ENCODE measurements at regions not wholly inside any gene's neighbourhood (a gene's known extent, or its start where the extent isn't known, plus 50 kb on each side); places are given as distances from the start of the nearest gene placed in this dataset.

DNA sequence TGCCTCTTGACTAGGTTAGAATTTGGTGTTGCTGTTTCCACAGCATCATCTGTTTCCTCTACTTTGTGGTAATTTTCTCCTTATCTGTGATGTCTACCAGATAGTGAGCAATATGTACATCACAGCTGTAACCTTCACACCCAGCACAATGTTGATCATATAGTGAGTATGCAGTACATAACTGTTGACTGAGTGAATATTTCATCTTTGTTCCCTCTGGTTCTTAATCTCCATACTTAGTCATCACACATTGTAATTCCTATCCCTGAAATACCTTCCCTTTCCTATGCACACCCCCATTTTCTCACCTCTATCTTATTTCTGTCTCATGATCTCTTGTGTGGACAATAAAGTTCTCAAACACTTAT lies 115.9 kb downstream of the KIF4B start:
- Histone ChIP-seq H3K4me3 (ENCODE audit: low read depth, low read length) (no peak overlapping the region), H3K36me3 (ENCODE audit: control insufficient read depth, insufficient read depth, low read length) (no peaks in the 10 kb centered on the region), H3K27me3 (ENCODE audit: control insufficient read depth, insufficient read depth, low read length) (no peaks in the 10 kb centered on the region)
- DNase-seq (ENCODE audit: low read depth) = peak; percentile 75
- TF ChIP-seq, protein P1, sequence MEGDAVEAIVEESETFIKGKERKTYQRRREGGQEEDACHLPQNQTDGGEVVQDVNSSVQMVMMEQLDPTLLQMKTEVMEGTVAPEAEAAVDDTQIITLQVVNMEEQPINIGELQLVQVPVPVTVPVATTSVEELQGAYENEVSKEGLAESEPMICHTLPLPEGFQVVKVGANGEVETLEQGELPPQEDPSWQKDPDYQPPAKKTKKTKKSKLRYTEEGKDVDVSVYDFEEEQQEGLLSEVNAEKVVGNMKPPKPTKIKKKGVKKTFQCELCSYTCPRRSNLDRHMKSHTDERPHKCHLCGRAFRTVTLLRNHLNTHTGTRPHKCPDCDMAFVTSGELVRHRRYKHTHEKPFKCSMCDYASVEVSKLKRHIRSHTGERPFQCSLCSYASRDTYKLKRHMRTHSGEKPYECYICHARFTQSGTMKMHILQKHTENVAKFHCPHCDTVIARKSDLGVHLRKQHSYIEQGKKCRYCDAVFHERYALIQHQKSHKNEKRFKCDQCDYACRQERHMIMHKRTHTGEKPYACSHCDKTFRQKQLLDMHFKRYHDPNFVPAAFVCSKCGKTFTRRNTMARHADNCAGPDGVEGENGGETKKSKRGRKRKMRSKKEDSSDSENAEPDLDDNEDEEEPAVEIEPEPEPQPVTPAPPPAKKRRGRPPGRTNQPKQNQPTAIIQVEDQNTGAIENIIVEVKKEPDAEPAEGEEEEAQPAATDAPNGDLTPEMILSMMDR (IDR thresholded peaks at IDR 0.05; ENCODE audit: insufficient read depth, low read length, severe bottlenecking) = no peak
- no peak for FAIRE-seq

DNA sequence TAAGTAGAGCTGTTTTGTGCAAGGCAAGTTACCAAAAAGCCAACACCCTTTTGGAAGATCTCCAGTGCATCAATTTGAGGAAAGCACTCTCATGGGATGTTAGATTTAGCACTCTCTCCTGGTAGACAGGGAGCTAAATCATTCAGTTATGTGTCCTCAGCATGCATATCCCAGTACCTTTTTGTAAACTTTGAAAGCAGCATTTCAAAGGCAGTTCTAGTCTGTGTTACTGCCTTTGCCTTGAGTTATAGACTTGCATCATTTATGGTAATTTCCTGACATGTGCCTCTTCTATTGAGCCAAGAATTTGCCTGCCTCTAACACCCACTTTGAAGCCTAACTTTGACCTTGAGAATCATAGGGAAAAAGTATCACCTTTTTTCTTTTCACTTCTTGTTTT lies 120.6 kb downstream of the KIF4B start:
- Histone ChIP-seq H3K27me3 (ENCODE audit: control insufficient read depth, insufficient read depth, low read length) (no peaks in the 10 kb centered on the region), H3K36me3 (ENCODE audit: control insufficient read depth, insufficient read depth, low read length) (no peaks in the 10 kb centered on the region), H3K4me3 (ENCODE audit: low read depth, low read length) (no peak overlapping the region)
- no peak for DNase-seq (ENCODE audit: low read depth)
- peak; percentile 47 for FAIRE-seq
- TF ChIP-seq, protein P1 (IDR thresholded peaks at IDR 0.05; ENCODE audit: insufficient read depth, low read length, severe bottlenecking) = no peak

DNA sequence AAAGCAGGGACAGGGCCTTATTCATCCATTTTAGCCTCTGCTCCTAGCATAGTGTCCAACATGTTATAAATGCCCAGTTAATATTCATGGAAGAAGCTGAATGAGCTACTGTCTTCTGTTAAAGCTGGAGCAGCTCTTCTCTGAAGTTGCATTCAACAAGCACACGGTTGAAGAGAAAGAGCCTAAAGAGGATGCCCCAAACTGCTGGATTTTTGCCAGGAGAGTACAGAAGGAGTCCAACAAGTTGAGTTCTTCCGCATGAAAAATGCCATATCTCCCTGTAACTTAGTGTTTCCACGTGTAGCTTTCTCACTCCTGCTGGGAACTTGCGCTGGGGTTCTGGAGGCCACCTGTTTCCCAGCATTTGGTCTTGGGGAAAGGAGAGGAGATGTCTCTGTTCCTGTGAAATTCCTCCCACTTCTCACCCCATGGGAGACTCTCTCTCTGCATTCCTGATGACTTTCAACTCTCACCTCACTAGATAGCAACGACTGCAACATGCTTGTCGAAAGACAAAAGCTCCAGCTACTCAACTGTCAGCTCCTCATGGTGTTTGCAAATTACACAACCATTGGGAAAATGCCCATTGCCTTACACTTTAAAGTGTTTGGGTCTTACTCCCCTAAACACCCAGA lies 122.8 kb downstream of the KIF4B start:
- TF ChIP-seq, protein P1 (IDR thresholded peaks at IDR 0.05; ENCODE audit: insufficient read depth, low read length, severe bottlenecking) = no peak
- Histone ChIP-seq H3K36me3 (ENCODE audit: control insufficient read depth, insufficient read depth, low read length) (no peaks in the 10 kb centered on the region), H3K4me3 (ENCODE audit: low read depth, low read length) (no peak overlapping the region), H3K27me3 (ENCODE audit: control insufficient read depth, insufficient read depth, low read length) (no peaks in the 10 kb centered on the region)
- DNase-seq (ENCODE audit: low read depth) (no peak), FAIRE-seq (peak; percentile 52)

DNA sequence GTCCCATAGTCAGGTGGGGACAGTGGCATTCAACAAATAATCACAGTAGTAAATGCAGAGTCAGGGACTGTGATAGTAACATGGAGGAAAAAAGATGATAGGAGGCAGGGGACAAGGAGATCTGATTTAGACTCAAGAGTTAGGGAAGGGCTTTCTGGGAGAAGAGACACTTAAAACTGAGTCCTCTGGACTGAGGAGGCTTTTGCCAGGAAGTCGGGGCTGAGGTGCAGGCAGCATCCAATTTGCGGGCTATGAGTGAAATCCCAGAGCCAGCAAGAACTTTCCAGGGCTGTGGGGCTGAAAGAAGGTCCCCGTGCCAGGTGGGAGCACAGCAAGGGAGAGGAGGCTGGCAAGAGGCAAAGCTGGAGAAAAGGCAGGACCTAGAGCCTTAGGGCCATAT lies 124.1 kb downstream of the KIF4B start:
- no peak for FAIRE-seq

DNA sequence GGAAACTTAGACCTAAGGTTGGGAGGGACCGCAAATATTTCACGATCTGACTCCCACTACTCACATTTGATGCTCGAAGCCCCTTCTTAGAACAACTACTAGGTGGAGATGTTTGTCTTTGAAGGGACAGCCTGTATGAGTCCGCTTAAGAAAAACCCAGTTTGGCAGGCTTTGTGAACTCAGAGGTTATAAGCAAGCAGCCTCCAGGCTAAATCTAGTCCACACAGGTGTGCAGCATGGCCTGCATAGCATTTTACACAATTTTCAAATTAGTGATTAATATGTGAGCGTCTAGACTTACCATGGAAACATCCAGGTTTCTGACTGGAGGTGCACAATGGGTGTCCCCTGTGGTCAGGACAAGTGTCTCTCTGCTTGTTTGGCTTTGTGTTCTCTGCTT lies 127.1 kb downstream of the KIF4B start:
- no peak overlapping the region for H3K4me3 ChIP-seq (ENCODE audit: low read depth, low read length)
- DNase-seq (ENCODE audit: low read depth) (no peak), FAIRE-seq (no peak)
- TF ChIP-seq, protein P1 (IDR thresholded peaks at IDR 0.05; ENCODE audit: insufficient read depth, low read length, severe bottlenecking) = no peak
- no peaks in the 10 kb centered on the region for H3K27me3 ChIP-seq (ENCODE audit: control insufficient read depth, insufficient read depth, low read length)
- no peaks in the 10 kb centered on the region for H3K36me3 ChIP-seq (ENCODE audit: control insufficient read depth, insufficient read depth, low read length)

More for the DNA sequence above, 124.1 kb downstream of the KIF4B start:
- no peaks in the 10 kb centered on the region for H3K27me3 ChIP-seq (ENCODE audit: control insufficient read depth, insufficient read depth, low read length)
- TF ChIP-seq, protein P1 (IDR thresholded peaks at IDR 0.05; ENCODE audit: insufficient read depth, low read length, severe bottlenecking) = no peak
- H3K36me3 ChIP-seq (ENCODE audit: control insufficient read depth, insufficient read depth, low read length) = no peaks in the 10 kb centered on the region
- DNase-seq (ENCODE audit: low read depth) = no peak
- no peak overlapping the region for H3K4me3 ChIP-seq (ENCODE audit: low read depth, low read length)

DNA sequence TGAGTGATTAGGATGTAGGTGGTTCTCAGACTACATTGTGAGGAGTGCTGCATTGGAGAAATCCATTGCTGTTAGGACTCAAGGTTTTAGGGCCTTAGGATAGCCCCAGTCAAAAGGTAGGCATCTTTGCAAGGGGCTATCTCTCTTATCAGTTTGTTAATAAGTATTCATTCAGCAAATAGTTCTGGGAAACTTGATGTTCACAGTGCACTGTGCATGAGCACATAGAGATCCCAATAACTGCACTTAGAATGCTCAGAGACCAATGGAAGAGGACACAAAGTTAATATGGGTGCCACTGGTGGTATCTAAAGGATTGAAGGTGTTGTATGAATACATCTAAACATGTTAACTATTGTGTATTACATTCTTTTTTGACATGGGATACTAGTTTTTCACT lies 131.4 kb downstream of the KIF4B start:
- DNase-seq (ENCODE audit: low read depth) (no peak), FAIRE-seq (no peak)
- Histone ChIP-seq H3K4me3 (ENCODE audit: low read depth, low read length) (no peak overlapping the region), H3K36me3 (ENCODE audit: control insufficient read depth, insufficient read depth, low read length) (no peaks in the 10 kb centered on the region), H3K27me3 (ENCODE audit: control insufficient read depth, insufficient read depth, low read length) (no peaks in the 10 kb centered on the region)
- TF ChIP-seq, protein P1 (IDR thresholded peaks at IDR 0.05; ENCODE audit: insufficient read depth, low read length, severe bottlenecking) = no peak

Measured in bronchial epithelial cell (primary cell).